HG02678 (cell line): ENCODE measurements at regions not wholly inside any gene's neighbourhood (a gene's known extent, or its start where the extent isn't known, plus 50 kb on each side); places are given as distances from the start of the nearest gene placed in this dataset.
"Not testable (repeated sequence)": the region's sequence is repeated elsewhere in the genome, so short reads cannot be mapped to it uniquely, and the experiment has no call there.

Source experiments
- ATAC-seq: cut with Tn5 transposase; IDR thresholded peaks from one replicate; pipeline ENCODE4 v1.9.1; 2021; ENCODE audit warnings: mild to moderate bottlenecking, moderate library complexity; ENCODE audit not compliant: unreplicated experiment

DNA sequence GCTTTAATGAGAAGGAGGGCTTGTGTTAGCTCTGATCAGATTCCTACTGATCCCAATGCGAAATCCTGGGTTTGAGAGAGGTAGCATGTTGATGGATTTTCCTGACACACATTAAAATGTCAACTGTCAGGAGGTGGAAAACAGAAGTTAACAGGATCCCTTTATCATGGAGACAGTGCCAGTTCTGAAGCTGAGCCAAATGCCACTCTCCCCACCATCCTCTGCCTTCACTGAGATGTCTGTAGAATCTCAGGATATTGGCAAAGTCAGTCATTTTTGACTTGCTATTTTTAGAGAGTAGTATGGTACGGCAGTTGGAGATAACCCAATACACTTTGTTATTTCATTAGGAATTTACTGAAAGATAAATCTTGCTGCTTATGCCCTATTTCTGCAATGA lies 1816.2 kb upstream of the FLRT2 start:
- ATAC-seq = no peak

GRCh38 chr14:83714151-83714550 lies 1815.8 kb upstream of the FLRT2 start:
- ATAC-seq = no peak

DNA sequence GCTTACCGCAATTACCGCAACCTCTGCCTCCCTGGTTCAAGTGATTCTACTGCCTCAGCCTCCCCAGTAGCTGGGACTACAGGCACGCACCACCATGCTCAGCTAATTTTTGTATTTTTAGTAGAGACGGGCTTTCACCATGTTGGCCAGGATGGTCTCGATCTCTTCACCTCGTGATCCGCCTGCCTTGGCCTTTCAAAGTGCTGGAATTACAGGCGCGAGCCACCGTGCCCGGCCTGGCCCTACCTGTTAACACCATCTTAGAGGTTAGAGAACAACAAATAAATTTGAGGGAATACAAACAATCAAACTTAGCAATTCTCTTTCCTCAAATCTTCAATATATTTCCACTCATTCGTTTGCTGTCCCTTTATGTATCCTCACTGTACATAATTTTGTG lies 1810.5 kb upstream of the FLRT2 start:
- not testable (repeated sequence) for ATAC-seq

DNA sequence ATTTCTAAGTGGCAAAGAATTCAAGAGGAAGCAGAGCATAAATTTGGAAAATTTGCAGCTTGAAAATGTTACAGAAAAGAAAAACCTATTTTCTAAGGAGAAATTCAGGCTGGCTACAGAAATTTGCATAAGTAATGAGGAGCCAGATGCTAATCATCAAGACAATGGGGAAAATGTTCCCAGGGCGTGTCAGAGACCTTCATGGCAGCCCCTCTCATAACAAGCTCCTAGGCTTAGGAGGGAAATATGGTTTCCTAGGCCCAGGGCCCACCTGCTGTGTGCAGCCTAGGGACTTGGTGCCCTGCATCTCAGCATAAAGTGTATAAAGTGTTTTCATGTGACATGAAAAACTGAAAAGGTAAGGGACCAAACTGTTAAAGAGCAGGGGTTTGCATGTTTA lies 1796.3 kb upstream of the FLRT2 start:
- ATAC-seq = no peak

- ATAC-seq = no peak
These were observed 1795.5 kb upstream of the FLRT2 start for GRCh38 chr14:83734431-83734830.

- ATAC-seq = no peak
These were observed 1788.7 kb upstream of the FLRT2 start for GRCh38 chr14:83741269-83741668.

- ATAC-seq = no peak
These were observed 1785.7 kb upstream of the FLRT2 start for GRCh38 chr14:83744224-83744623.

- ATAC-seq = no peak
These were observed 1785.1 kb upstream of the FLRT2 start for GRCh38 chr14:83744891-83745290.

- ATAC-seq = no peak
These were observed 1783.6 kb upstream of the FLRT2 start for GRCh38 chr14:83746336-83746735.

DNA sequence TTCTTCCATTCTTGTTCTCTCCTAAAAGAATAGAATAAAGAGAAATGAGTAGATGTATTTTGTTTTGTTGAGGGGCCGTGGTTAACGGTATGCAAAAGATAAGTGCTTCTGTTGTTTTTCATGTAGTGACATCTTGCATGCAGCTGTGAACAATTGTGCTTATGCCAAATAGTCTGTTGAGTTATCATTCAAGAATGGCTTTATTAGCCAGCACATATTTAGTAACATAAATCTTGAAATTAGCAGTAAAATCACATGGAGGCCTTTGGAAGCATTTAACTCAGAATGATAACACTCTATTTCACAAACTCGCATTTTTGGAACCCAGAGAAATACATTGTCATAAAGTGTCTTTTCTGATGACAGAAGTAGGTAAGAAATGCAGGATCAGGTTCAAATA lies 1772.0 kb upstream of the FLRT2 start:
- ATAC-seq = no peak

- ATAC-seq = no peak
These were observed 1765.0 kb upstream of the FLRT2 start for GRCh38 chr14:83764656-83765599.

GRCh38 chr14:83777516-83777915 lies 1752.4 kb upstream of the FLRT2 start:
- no peak for ATAC-seq

- ATAC-seq = no peak
These were observed 1750.7 kb upstream of the FLRT2 start for GRCh38 chr14:83779266-83779665.

DNA sequence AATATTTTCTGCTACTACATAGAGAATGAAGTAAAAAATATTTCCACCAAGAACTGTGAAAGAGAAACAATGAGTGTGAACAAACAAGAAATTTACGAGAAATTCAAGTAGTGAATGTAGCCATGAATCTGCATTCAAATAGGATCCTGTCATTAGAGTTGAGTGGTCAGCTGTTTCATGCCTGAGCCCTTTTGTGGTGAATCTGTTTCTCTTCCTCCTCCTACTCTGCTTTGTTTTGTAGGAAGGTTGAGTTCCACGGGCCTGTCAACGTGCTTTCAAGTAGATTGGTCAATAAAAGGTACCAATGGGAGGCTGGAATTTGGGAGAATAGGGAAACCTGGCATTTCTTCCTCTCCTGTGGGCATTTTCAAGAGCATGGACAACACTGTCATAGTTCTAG lies 1749.6 kb upstream of the FLRT2 start:
- no peak for ATAC-seq

GRCh38 chr14:83798421-83798820 lies 1731.5 kb upstream of the FLRT2 start:
- no peak for ATAC-seq

DNA sequence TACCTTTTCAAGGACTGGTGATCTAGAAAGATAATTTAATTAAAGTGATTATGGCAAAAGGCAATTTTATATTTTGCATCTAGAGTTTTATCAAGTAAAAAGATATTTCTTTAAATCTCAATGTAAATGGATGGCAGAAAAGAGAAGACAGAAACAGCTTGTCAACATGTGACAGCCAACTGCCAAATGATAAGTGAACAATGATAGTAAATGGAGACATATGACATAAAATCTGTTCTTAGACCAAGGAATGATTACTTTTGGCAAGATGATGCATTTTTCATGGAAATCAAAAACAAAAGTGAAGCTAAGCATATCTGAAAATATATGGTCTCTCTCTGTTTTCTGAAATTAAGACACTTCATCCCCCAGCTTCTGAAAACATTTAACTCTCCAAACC lies 1730.7 kb upstream of the FLRT2 start:
- no peak for ATAC-seq

- ATAC-seq = no peak
These were observed 1715.0 kb upstream of the FLRT2 start for GRCh38 chr14:83814896-83815295.

- no peak for ATAC-seq
These were observed 1713.2 kb upstream of the FLRT2 start for GRCh38 chr14:83816761-83817160.

DNA sequence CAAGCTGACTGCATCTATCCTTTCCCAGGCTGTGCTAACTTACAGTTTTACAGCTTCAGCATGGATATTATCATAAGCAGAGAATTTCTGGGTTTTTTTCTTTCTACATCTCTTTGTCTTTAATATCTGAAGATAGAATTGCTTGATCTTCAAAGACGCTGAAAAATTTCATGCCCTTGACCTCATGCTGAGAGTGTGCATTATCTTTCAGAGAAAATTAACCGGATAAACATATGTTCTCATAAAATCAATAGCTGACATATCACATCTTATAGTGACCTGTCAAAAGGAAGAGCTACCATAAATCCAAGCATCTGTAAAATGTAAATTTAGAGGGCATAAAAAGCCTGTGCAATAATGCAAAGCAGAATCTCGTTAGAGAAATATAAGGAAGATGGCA lies 1704.1 kb upstream of the FLRT2 start:
- no peak for ATAC-seq

- ATAC-seq = no peak
These were observed 1703.1 kb upstream of the FLRT2 start for GRCh38 chr14:83826838-83827237.

GRCh38 chr14:83827383-83827782 lies 1702.6 kb upstream of the FLRT2 start:
- ATAC-seq = no peak

- ATAC-seq = no peak
These were observed 1701.5 kb upstream of the FLRT2 start for GRCh38 chr14:83828406-83828805.

DNA sequence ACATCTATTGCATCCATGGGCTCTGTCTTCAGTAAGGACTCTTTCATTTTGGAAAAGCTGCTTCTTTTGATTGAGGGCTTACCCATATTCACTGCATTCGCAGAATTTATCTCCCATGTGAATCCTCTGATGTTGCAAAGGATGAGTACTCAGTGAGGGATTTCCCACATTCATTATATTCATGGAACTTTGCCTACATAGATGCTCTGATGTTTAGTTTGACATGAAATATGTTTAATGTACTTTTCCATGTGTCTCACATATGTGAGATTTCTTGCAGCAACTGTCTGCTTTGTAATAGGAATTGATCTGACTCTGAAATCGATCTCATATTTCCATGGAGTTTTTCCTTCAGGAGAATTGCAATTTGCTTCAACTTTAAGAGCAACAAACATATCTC lies 1699.6 kb upstream of the FLRT2 start:
- ATAC-seq = no peak
